ENCODE measurements at regions not wholly inside any gene's neighbourhood (a gene's known extent, or its start where the extent isn't known, plus 50 kb on each side); places are given as distances from the start of the nearest gene placed in this dataset.
A peak's percentile ranks its signal among the peaks of the same experiment; 100 is the strongest.
"Not testable (repeated sequence)": the region's sequence is repeated elsewhere in the genome, so short reads cannot be mapped to it uniquely, and the experiment has no call there.

- DNase-seq (ENCODE audit: low read depth in 3 of 3) = no peak
Observed at GRCh38 chr2:8225798-8226197, 456.1 kb upstream of the ID2 start.

DNA sequence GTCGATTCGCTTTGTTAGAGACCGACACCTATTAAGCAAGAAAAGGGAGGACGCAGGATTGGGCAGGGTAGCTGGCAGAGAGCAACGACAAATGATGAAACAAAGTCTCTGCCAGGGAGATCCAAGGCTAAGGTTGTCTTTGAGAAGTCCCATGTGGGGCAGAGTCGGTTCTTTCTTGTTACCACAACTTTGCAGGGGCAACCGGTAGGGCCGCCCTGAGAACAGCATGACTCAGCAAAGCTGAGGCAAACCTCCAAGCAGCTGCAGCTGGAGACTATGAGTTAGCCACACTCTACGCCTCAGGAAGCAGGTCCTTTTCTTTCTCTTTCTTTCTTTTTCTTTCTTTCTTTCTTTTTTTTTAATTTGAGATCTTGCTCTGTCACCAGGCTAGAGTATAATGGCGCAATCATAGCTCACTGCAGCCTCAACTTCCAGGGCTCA is 452.3 kb upstream of the ID2 start:
- peak in 2 of 3 experiments; percentile 7 to 8 for DNase-seq (ENCODE audit: low read depth in 3 of 3)

DNA sequence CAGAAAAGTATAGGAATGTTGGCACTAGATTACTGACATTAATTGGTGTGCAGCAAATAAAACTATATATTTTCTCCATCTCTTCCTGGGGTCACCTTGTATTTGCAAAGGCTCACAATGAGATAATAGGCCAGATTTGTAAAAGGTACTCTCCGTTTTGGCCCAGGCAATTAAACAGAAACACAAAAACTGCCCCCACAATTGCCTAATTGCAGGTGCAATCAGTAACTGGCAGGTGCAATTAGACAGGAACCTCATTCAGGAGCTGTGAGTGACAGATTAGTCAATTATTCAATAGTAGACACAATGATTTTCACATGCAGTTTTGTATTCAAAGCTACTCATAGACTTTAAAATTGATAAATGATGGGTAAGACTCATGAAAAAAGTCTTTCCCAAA is 451.4 kb upstream of the ID2 start:
- DNase-seq (ENCODE audit: low read depth in 3 of 3) = no peak

- DNase-seq (ENCODE audit: low read depth in 3 of 3) = no peak
Observed at GRCh38 chr2:8231902-8232301, 450.0 kb upstream of the ID2 start.

GRCh38 chr2:8232871-8233270 is 449.0 kb upstream of the ID2 start:
- no peak for DNase-seq (ENCODE audit: low read depth in 3 of 3)

DNA sequence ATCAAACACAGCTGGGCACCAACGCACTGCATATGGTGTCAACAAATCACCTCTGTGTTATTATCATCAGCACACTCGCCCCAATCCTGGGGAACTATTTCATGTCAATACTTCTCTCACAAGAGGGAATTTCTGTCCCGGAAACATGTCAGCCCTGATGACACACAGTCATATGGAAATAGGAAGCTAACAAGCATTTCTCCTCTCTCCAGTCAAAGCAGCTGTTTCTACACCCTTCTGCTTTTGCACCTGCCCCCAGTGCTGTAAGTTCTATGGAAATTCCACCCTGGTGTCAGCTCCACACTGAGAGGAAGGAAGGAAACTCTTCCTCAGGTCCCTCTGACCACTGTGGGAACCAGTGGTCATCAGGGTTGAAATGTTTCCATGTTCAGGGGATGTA is 447.6 kb upstream of the ID2 start:
- DNase-seq (ENCODE audit: low read depth in 3 of 3) = no peak

GRCh38 chr2:8234757-8235374 is 447.0 kb upstream of the ID2 start:
- no peak for DNase-seq (ENCODE audit: low read depth in 3 of 3)

DNA sequence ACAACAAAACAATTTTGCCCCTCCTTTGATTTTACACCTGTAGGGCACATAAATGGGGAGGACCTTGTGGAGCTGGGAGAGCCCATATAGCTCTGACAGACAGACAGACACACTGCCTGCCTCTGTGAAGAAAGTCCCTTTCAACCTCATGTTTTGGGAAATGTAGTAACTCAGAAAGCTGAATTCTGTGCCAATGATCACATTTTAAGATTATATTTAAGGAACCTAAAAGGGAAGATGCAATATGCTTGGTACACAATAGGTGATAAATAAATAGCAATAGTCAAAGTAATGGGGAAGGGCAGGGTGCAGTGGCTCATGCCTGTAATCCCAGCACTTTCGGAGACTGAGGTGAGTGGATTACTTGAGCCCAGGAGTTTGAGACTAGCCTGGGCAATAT is 446.4 kb upstream of the ID2 start:
- DNase-seq (ENCODE audit: low read depth in 3 of 3) = no peak

DNA sequence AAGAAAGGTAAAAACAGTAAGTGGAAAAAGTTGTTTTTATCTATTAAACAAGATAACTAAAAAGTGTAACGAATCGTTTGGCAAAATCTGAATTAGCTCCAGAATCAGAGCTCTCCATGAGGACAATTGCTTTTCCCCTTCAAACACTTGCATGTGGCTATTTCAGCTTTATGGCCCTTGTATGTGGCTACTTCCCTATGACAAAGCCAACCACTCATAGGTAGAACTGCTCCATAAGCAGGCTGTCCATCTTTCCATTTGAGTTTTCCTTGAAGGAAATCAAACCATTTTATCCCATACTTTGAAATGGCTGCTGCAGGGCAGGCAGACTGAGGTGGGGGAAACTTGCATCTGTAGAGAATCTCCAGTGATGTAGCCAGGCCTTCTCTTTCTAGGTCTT is 445.5 kb upstream of the ID2 start:
- DNase-seq (ENCODE audit: low read depth in 3 of 3) = no peak

DNA sequence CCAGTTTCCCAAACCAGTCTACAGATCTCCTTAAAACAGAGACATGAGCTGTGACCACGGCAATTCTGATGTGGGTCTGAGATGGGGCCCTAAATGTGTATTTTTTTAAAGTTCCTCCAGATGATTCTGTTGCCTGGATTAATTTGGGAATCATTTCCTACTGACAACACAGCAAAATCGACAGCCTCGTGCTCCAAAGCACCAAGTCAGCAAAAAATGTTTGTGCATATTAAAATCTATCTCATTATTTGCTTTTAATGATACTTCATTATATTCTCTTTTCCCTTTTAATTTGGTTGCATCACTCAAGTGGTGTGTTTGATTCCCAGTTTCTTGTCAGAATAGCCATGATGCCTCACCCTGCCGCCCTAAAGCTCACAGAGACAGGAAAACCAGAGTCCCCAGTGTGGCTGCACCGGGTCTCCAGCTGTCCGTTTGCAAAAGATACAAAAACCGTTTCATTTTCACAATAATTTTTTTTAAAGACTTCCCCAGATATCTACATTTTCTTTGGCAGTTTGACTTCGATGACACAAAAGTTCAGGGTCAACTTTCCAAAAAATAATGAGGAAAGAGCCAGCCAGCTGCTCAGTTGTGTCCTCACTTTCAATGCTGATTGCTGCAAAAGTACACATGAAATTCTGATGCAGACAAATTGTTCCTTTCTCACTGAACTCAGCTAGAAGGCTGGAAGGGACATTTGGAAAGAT is 443.2 kb upstream of the ID2 start:
- no peak for DNase-seq (ENCODE audit: low read depth in 3 of 3)

- no peak for DNase-seq (ENCODE audit: low read depth in 3 of 3)
Observed at GRCh38 chr2:8239531-8240088, 442.2 kb upstream of the ID2 start.

DNA sequence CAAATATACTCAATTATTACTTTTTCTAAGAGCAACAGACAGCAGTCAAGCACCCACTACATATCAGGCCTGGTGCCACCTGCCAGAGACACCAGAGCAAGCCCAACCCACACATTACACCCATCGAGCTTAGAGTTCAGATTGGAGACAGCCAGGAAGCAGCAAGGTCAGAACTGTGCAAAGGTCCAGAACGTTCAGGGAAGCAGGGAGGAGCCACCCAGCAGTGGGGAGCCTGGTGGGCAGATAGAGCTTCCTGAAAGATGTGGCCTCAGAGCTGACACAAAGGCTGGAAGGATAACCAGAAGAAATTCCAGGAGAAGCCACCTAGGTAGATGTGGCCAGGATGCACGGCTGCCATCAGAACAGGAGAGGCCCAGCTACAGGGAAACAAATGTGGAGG is 440.5 kb upstream of the ID2 start:
- DNase-seq (ENCODE audit: low read depth in 3 of 3) = no peak

DNA sequence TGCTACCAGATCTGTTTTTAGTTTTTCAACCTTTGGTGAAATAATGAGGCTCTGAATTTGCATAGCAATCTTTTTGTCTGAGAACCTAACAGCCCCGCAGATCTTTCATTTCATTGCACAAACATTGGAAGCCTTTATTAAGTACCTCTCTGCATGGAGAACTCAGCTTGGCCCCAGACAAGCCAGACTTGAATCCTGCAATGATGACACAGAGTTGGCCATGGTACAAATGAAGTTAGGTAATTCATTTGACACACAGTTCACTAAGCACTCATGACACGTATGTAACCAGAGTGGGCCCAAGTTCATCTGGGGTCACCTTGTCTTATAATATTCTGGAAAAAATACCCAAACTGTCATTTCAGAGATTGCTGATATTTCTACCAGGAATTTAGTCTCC is 439.1 kb upstream of the ID2 start:
- no peak for DNase-seq (ENCODE audit: low read depth in 3 of 3)

DNA sequence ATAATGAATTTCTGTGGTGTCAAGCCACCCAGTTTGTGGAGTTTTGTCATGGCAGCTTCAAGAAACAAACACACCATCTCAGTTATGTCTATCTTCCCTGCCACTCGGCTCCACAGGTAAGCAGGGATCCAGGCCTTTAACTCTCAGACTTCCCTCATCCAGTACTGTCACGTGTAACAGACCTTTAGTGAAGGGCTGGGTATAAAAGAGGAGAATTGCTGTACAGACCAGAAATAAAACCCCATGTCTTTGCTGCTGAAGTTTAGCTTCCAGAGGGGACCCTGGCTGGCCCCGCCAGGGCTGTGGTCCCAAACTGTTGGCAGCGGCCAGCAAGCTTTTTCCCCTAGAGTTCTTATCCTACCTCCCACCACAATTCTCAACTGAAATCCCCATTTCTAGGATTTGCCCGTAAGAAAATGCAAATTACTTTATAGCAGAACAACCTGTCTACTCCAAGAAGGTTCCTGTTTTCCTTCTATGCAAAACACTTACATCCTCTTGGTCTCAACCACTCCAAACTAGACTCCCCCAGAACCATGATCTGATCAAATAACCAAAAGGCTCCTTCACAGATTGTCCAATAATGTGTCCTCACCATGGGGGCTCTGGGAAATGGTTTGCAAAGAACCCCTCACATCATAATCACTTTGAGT is 438.0 kb upstream of the ID2 start:
- no peak for DNase-seq (ENCODE audit: low read depth in 3 of 3)

GRCh38 chr2:8244639-8245038 is 437.2 kb upstream of the ID2 start:
- no peak for DNase-seq (ENCODE audit: low read depth in 3 of 3)

DNA sequence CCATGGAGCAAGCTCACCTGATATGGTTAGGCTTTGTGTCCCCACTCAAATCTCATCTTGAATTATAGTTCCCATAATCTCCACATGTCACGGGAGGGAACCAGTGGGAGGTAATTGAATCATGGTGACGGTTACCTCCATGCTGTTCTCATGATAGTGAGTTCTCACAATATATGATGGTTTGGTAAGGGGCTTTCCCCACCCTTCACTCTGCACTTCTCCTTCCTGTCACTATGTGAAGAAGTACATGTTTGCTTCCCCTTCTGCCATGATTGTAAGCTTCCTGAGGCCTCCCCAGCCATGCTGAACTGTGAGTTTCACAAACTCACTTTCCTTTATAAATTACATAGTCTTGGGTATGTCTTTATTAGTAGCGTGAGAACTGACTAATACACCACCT is 435.7 kb upstream of the ID2 start:
- no peak for DNase-seq (ENCODE audit: low read depth in 3 of 3)

GRCh38 chr2:8247905-8248622 is 433.8 kb upstream of the ID2 start:
- DNase-seq (ENCODE audit: low read depth in 3 of 3) = no peak

DNA sequence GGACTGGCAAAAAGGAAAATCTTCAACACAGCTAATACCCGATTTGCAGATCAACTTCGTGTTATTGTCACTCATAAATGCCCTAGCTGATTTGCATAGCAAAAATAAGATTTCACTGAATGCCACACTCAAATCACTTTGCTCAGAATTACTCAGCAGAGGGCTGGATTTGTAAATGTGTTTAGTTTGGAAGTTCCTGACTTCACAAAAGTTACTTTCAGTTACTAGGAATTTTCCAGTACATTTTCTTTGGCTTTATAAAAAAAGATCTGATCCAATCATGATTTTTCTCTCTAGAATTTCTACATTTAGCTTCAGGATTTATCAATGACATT is 433.3 kb upstream of the ID2 start:
- no peak for DNase-seq (ENCODE audit: low read depth in 3 of 3)

DNA sequence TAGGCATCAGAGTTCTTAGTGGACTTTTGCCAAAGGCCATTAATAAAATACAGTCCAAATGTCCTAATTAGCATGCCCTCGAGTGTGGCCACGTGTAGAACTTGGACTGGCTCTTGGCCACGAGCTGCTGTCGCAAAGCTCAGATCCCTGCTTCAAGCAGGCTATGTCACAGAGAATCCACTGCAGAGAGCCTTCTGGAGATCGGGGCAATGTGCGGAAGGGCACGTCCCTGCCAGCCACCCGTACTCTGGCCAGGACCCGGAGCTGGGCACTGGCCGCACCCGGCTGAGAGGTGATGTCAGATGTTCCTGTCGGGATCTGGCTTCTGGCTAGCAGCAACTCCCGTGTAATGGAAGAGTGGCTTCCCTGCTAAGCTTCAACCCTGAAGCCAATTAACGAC is 432.7 kb upstream of the ID2 start:
- DNase-seq (ENCODE audit: low read depth in 3 of 3) = no peak

GRCh38 chr2:8249769-8250168 is 432.1 kb upstream of the ID2 start:
- no peak for DNase-seq (ENCODE audit: low read depth in 3 of 3)

DNA sequence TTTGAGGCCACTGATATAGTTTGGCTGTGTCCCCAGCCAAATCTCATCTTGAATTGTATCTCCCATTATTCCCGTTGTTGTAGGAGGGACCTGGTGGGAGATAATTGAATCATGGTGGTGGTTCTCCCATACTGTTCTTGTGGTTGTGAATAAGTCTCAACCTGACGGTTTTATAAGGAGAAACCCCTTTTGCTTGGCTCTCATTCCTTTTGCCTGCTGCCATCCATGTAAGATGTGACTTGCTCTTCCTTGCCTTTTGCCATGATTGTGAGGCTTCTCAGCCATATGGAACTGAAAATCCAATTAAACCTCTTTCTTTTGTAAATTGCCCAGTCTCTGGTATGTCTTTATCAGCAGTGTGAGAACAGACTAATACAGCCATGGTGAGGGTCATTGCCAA is 431.6 kb upstream of the ID2 start:
- not testable (repeated sequence) for DNase-seq (ENCODE audit: low read depth in 3 of 3)

DNA sequence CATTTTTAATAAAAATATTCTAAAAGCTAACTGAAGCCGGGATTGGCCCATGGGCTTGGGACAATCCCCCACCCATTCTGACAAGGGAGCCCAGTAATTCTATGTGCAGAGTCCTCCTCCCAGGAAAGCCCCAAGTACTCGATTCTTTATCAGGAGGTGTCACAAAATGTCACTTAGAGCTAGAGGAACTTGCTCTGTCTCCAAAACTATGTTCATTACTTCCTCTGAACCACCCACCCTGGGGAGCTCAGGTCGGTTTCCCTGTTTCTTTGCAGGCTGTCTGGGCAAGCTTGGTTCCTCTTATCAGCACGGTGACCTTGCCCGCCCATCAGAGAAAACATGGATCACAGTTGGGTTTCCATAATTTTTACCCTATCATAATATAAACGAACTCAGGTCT is 430.6 kb upstream of the ID2 start:
- no peak for DNase-seq (ENCODE audit: low read depth in 3 of 3)

GRCh38 chr2:8251856-8252255 is 430.0 kb upstream of the ID2 start:
- no peak for DNase-seq (ENCODE audit: low read depth in 3 of 3)
